Caco-2 (cell line): ENCODE measurements at regions not wholly inside any gene's neighbourhood (a gene's known extent, or its start where the extent isn't known, plus 50 kb on each side); places are given as distances from the start of the nearest gene placed in this dataset.

ENCODE experiments used
- BruUV-seq: library from RNA; stranded (reverse); fragments of 400-500 nt; replicated peaks from 2 replicates; lab custom pipeline; 2021; lab: Mats Ljungman, UMichigan
- CTCF ChIA-PET: fragments of 300-600 bp; sonication (Branson Sonifier 250); formaldehyde crosslinking; loops from one replicate; lab custom pipeline; 2022; ENCODE audit warnings: antibody characterized with exemption; lab: Charles Lee
- POLR2A ChIA-PET: fragments of 300-600 bp; sonication (Branson Sonifier 250); formaldehyde crosslinking; loops from one replicate; lab custom pipeline; 2022; ENCODE audit warnings: antibody characterized with exemption; lab: Charles Lee
- DNase-seq, 2 experiments: peaks; one replicate each; pipeline versions ENCODE4 v3.0.0 to v3.0.0-alpha.2; 2020 to 2022
- H3K27me3 ChIP-seq: replicated peaks from 2 replicates; pipeline ENCODE4 v1.6.0; 2011; ENCODE audit warnings: low read length; ENCODE audit not compliant: control insufficient read depth, insufficient read depth
- H3K36me3 ChIP-seq: 2 replicates; pipeline ENCODE4 v1.5.1; 2011; ENCODE audit warnings: low read length; ENCODE audit not compliant: control insufficient read depth, insufficient read depth
- H3K4me1 ChIP-seq: fragments of 250-450 bp; sonication (Bioruptor Pico); 2 replicates; pipeline ENCODE4 v1.5.1; 2020; ENCODE audit warnings: mild to moderate bottlenecking
- H3K4me3 ChIP-seq: 2 replicates; pipeline ENCODE4 v1.5.1; 2011; ENCODE audit warnings: low read depth, mild to moderate bottlenecking, control low read depth, low read length
- H3K9me3 ChIP-seq: fragments of 250-450 bp; sonication (Bioruptor Pico); 2 replicates; pipeline ENCODE4 v1.5.1; 2020; ENCODE audit warnings: mild to moderate bottlenecking, moderate library complexity
- H3K27ac Mint-ChIP-seq: one replicate; pipeline ENCODE4 v1.8.0; 2022; ENCODE audit warnings: mixed read lengths; ENCODE audit not compliant: unreplicated experiment
- H3K27me3 Mint-ChIP-seq: one replicate; pipeline ENCODE4 v1.8.0; 2022; ENCODE audit warnings: mixed read lengths; ENCODE audit not compliant: insufficient read depth, unreplicated experiment
- H3K36me3 Mint-ChIP-seq: one replicate; pipeline ENCODE4 v1.8.0; 2022; ENCODE audit warnings: mild to moderate bottlenecking, mixed read lengths; ENCODE audit not compliant: insufficient read depth, unreplicated experiment
- H3K4me1 Mint-ChIP-seq: one replicate; pipeline ENCODE4 v1.8.0; 2022; ENCODE audit warnings: low read depth, mixed read lengths; ENCODE audit not compliant: unreplicated experiment
- H3K4me3 Mint-ChIP-seq: one replicate; pipeline ENCODE4 v1.8.0; 2022; ENCODE audit warnings: mild to moderate bottlenecking, moderate library complexity, mixed read lengths; ENCODE audit not compliant: unreplicated experiment
- H3K9me3 Mint-ChIP-seq: one replicate; pipeline ENCODE4 v1.8.0; 2022; ENCODE audit warnings: mixed read lengths; ENCODE audit not compliant: unreplicated experiment
- intact Hi-C: fragments of 100-400 bp; cut with micrococcal nuclease; formaldehyde crosslinking; loops from one replicate; pipeline ENCODE4 v1.10.0; 2022; ENCODE audit not compliant: unreplicated experiment
- TF ChIP-seq, protein P1 (sequence below), 2 experiments: fragments of 200-600 bp in 1 of 2; IDR thresholded peaks; 1 replicate in 1 of 2; 2 replicates in 1 of 2; pipeline versions ENCODE4 v1.5.1 to v1.8.0; 2011 to 2022; ENCODE audit warnings: antibody characterized with exemption in 1 of 2, control low read depth in 1 of 2, inconsistent platforms in 1 of 2, low read depth in 1 of 2, low read length in 1 of 2, mild to moderate bottlenecking in 1 of 2, moderate library complexity in 1 of 2; ENCODE audit not compliant: insufficient read depth in 1 of 2, severe bottlenecking in 1 of 2, unreplicated experiment in 1 of 2

DNA sequence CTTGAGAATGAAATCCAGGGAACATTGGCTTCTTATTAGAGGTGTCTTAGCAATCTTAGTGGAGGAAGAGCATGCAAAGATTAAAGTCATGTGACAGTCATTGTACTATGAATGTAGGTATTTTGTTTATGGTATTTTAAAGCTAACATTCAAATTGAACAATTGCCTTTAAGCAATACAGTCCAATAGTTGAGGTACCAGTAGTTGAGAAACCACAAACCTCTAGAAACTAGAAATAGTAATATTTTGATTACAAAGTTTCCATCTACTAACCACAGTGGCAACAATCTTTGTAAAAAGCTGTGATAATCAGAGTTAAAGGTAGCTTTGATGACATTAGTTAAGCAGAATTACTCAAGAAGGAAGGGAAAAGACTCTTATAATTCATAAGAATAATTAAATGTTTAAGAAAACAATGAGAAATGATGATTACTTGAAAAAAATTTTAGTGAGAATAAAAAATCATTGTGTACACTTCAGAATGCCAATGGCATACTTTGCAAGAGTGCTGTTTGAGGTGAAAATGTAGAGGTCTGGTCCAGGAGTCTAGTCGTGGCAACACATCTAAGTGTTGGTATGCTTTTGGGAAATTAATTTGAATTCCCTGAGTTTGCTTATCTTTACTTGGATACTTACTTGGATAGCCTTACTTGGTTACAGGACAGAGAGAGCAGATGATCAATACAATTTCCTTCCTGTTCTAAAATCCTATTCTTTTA is 104.9 kb upstream of the PTGFR start:
- H3K27me3 ChIP-seq = no peaks in the 10 kb centered on the region
- H3K4me1 Mint-ChIP-seq = no peaks in the 10 kb centered on the region
- no peaks in the 10 kb centered on the region for H3K9me3 ChIP-seq
- BruUV-seq = no TSS peak
- H3K4me3 ChIP-seq = no peak overlapping the region
- H3K27ac Mint-ChIP-seq = no peak overlapping the region
- no peak for DNase-seq
- ChIA-PET POLR2A (no interaction called here), CTCF (no interaction called here)
- no peaks in the 10 kb centered on the region for H3K4me1 ChIP-seq
- H3K36me3 ChIP-seq = no peaks in the 10 kb centered on the region
- no peaks in the 10 kb centered on the region for H3K27me3 Mint-ChIP-seq
- no peaks in the 10 kb centered on the region for H3K36me3 Mint-ChIP-seq
- intact Hi-C loops = no loop called here
- H3K9me3 Mint-ChIP-seq = no peaks in the 10 kb centered on the region
- no peak overlapping the region for H3K4me3 Mint-ChIP-seq
- TF ChIP-seq, protein P1, sequence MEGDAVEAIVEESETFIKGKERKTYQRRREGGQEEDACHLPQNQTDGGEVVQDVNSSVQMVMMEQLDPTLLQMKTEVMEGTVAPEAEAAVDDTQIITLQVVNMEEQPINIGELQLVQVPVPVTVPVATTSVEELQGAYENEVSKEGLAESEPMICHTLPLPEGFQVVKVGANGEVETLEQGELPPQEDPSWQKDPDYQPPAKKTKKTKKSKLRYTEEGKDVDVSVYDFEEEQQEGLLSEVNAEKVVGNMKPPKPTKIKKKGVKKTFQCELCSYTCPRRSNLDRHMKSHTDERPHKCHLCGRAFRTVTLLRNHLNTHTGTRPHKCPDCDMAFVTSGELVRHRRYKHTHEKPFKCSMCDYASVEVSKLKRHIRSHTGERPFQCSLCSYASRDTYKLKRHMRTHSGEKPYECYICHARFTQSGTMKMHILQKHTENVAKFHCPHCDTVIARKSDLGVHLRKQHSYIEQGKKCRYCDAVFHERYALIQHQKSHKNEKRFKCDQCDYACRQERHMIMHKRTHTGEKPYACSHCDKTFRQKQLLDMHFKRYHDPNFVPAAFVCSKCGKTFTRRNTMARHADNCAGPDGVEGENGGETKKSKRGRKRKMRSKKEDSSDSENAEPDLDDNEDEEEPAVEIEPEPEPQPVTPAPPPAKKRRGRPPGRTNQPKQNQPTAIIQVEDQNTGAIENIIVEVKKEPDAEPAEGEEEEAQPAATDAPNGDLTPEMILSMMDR (IDR thresholded peaks at IDR 0.05; ENCODE audit: insufficient read depth in 1 of 2, low read depth in 1 of 2, low read length in 1 of 2, severe bottlenecking in 1 of 2, unreplicated experiment in 1 of 2) = no peak

DNA sequence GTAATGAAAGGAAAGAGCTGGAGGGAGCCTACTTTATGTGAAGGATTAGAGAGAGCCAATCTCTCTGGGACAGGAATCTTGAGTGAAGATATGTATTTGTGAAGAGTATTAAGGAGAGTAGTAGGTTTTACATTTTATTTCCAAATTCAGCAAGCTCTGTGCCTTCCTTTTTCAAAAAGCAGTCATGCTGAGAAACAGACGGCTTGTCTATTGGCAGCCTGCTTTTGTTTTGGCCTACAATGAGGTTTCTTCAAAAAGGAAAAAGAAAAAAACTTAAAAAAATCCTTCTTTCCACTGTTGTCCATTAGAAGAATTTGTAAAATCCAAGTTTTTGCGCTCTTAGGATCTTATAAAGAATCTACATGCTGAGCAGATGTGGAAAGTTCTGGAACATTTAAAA is 103.6 kb upstream of the PTGFR start:
- no peaks in the 10 kb centered on the region for H3K4me1 ChIP-seq
- BruUV-seq = no TSS peak
- ChIA-PET CTCF (no interaction called here), POLR2A (no interaction called here)
- DNase-seq = no peak
- Mint-ChIP-seq H3K27me3 (no peaks in the 10 kb centered on the region), H3K4me3 (no peak overlapping the region), H3K27ac (no peak overlapping the region), H3K36me3 (no peaks in the 10 kb centered on the region), H3K4me1 (no peaks in the 10 kb centered on the region), H3K9me3 (no peaks in the 10 kb centered on the region)
- intact Hi-C loops = no loop called here
- no peaks in the 10 kb centered on the region for H3K27me3 ChIP-seq
- TF ChIP-seq, protein P1 (IDR thresholded peaks at IDR 0.05; ENCODE audit: insufficient read depth in 1 of 2, low read depth in 1 of 2, low read length in 1 of 2, severe bottlenecking in 1 of 2, unreplicated experiment in 1 of 2) = no peak
- H3K4me3 ChIP-seq = no peak overlapping the region
- H3K36me3 ChIP-seq = no peaks in the 10 kb centered on the region
- H3K9me3 ChIP-seq = no peaks in the 10 kb centered on the region

DNA sequence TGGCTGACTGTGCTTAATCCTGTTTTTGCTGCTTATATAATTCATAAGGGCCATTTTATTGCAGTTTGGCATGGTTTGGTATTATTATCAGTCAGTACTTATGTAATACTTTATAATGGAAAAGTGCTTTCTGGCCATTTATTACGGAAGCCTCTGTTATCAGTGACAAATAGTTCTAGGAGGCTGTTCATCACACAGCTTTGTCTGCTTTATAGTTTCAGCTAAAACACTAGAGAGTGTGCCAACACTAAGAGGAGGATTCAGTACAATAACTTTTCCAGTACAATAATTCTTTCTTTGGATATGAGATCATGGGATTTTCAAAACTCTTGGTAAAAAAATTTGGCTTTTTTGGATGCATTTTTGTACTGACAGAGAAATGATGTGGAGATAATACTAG is 102.9 kb upstream of the PTGFR start:
- TF ChIP-seq, protein P1 (IDR thresholded peaks at IDR 0.05; ENCODE audit: insufficient read depth in 1 of 2, low read depth in 1 of 2, low read length in 1 of 2, severe bottlenecking in 1 of 2, unreplicated experiment in 1 of 2) = no peak
- Mint-ChIP-seq H3K27ac (no peak overlapping the region), H3K4me3 (no peak overlapping the region), H3K4me1 (no peaks in the 10 kb centered on the region), H3K36me3 (no peaks in the 10 kb centered on the region), H3K9me3 (no peaks in the 10 kb centered on the region), H3K27me3 (no peaks in the 10 kb centered on the region)
- Histone ChIP-seq H3K27me3 (no peaks in the 10 kb centered on the region), H3K36me3 (no peaks in the 10 kb centered on the region), H3K9me3 (no peaks in the 10 kb centered on the region), H3K4me1 (no peaks in the 10 kb centered on the region), H3K4me3 (no peak overlapping the region)
- intact Hi-C loops = no loop called here
- ChIA-PET CTCF (no interaction called here), POLR2A (no interaction called here)
- no TSS peak for BruUV-seq
- DNase-seq = no peak
